ENCODE measurements at regions not wholly inside any gene's neighbourhood (a gene's known extent, or its start where the extent isn't known, plus 50 kb on each side); places are given as distances from the start of the nearest gene placed in this dataset.

DNA sequence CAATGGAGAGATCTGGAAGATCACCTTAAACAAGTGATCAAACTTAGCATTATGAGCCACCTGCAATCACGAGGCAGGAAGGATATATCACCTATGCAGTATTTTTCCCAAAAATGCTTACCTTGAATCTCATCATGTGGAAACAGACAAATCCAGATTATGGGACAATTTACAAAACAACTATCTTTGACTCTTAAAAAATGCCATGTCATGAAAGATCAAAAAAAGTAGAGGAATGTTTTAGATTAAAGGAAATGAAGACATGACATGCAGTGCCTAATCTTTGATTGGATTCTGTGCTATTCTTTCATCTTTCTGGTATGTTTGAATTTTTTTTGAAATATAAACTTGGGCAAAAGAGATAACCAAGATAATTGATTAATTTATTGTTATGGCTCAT, 95.9 kb downstream of the KPNA2 start:
- H3K79me2 ChIP-seq (ENCODE audit: insufficient read depth, low read length) = no peaks in the 10 kb centered on the region
- H3K4ac ChIP-seq (ENCODE audit: low read depth, low read length) = no peak overlapping the region
- H4K8ac ChIP-seq (replicated peaks; ENCODE audit: insufficient read length, low read depth, low read length) = no peak overlapping the region
- no peaks in the 10 kb centered on the region for H3K79me1 ChIP-seq (ENCODE audit: insufficient read depth, low read depth, low read length, poor library complexity, severe bottlenecking)
- Mint-ChIP-seq H3K36me3 (ENCODE audit: insufficient read depth in 1 of 3, low read depth in 3 of 3) (peaks cover 0 to 5% (median 1%) of the 10 kb centered on the region in 3 experiments; a peak in 1 of 7 replicates), H3K4me1 (peaks cover 10 to 13% of the 10 kb centered on the region in 2 experiments), H3K4me3 (no peak overlapping the region), H3K27me3 (ENCODE audit: low read depth) (no peaks in the 10 kb centered on the region; the same call in 1 of the 2 replicates), H3K27ac (no peak overlapping the region), H3K9me3 (no peaks in the 10 kb centered on the region)
- no peak overlapping the region for H4K5ac ChIP-seq (ENCODE audit: insufficient read length, low read depth, low read length)
- no peak for DNase-seq
- no peaks in the 10 kb centered on the region for H3K9me3 ChIP-seq (ENCODE audit: control insufficient read depth, low read depth, low read length)
- H2BK5ac ChIP-seq (ENCODE audit: insufficient read length, low read length) = no peak overlapping the region
- H3K4me2 ChIP-seq (ENCODE audit: insufficient read depth, insufficient read length, low read length) = no peak overlapping the region
- H4K20me1 ChIP-seq (ENCODE audit: control insufficient read depth, insufficient read depth, insufficient read length) = no peaks in the 10 kb centered on the region
- H3K4me1 ChIP-seq (ENCODE audit: insufficient read depth, low read length) = no peaks in the 10 kb centered on the region; the same call in 1 of the 2 replicates
- H3K27me3 ChIP-seq (ENCODE audit: insufficient read depth, low read length) = no peaks in the 10 kb centered on the region
- no peak overlapping the region for H3K56ac ChIP-seq (ENCODE audit: insufficient read length, low read depth, low read length)
- no peak overlapping the region for H3T11ph ChIP-seq (ENCODE audit: low read length)
- H3K23ac ChIP-seq (ENCODE audit: insufficient read length, low read depth, low read length) = no peak overlapping the region
- no CpG with 5 or more reads among the region's 1 CpG for WGBS (ENCODE audit: extremely low coverage, insufficient read length, low lambda C conversion rate)
- no peak overlapping the region for H2AFZ ChIP-seq (ENCODE audit: low read length)
- H2BK15ac ChIP-seq (ENCODE audit: low read depth, low read length) = no peak overlapping the region
- H2BK12ac ChIP-seq (ENCODE audit: insufficient read length, low read depth, low read length) = no peak overlapping the region
- H4K91ac ChIP-seq (ENCODE audit: insufficient read length, low read depth, low read length) = no peak overlapping the region
- H2BK20ac ChIP-seq (ENCODE audit: low read depth, low read length, poor library complexity, severe bottlenecking) = no peak overlapping the region
- TF ChIP-seq, protein P1, sequence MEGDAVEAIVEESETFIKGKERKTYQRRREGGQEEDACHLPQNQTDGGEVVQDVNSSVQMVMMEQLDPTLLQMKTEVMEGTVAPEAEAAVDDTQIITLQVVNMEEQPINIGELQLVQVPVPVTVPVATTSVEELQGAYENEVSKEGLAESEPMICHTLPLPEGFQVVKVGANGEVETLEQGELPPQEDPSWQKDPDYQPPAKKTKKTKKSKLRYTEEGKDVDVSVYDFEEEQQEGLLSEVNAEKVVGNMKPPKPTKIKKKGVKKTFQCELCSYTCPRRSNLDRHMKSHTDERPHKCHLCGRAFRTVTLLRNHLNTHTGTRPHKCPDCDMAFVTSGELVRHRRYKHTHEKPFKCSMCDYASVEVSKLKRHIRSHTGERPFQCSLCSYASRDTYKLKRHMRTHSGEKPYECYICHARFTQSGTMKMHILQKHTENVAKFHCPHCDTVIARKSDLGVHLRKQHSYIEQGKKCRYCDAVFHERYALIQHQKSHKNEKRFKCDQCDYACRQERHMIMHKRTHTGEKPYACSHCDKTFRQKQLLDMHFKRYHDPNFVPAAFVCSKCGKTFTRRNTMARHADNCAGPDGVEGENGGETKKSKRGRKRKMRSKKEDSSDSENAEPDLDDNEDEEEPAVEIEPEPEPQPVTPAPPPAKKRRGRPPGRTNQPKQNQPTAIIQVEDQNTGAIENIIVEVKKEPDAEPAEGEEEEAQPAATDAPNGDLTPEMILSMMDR (conservative IDR thresholded peaks at IDR 0.05) = no peak
- H2AK5ac ChIP-seq (ENCODE audit: insufficient read length, low read length) = no peak overlapping the region
- no peak overlapping the region for H3K18ac ChIP-seq (ENCODE audit: insufficient read length, low read depth, low read length)
- H3K14ac ChIP-seq (ENCODE audit: insufficient read depth, low read length) = no peak overlapping the region
- no peaks in the 10 kb centered on the region for H3K23me2 ChIP-seq (ENCODE audit: insufficient read length, low read depth, low read length, poor library complexity, severe bottlenecking)
- no peak overlapping the region for H3K27ac ChIP-seq (ENCODE audit: insufficient read length, low read depth, low read length)
- H2BK120ac ChIP-seq (ENCODE audit: low read depth, low read length, poor library complexity, severe bottlenecking) = no peak overlapping the region
- H3K9ac ChIP-seq (ENCODE audit: extremely low read depth, insufficient read length, low read length) = no peak overlapping the region

All from H9 (cell line).